ENCODE measurements at regions not wholly inside any gene's neighbourhood (a gene's known extent, or its start where the extent isn't known, plus 50 kb on each side); places are given as distances from the start of the nearest gene placed in this dataset.

GRCh38 chr4:187332141-187332540, 608.5 kb upstream of the FAT1 start:
- Histone ChIP-seq H3K79me2 (ENCODE audit: insufficient read depth, low read length) (no peaks in the 10 kb centered on the region), H4K20me1 (ENCODE audit: insufficient read depth, low read length) (no peaks in the 10 kb centered on the region), H3K27me3 (ENCODE audit: insufficient read depth, low read length) (no peaks in the 10 kb centered on the region), H3K9me3 (ENCODE audit: low read depth, low read length) (no peaks in the 10 kb centered on the region), H2AFZ (ENCODE audit: low read length) (no peak overlapping the region), H3K36me3 (ENCODE audit: insufficient read depth, low read length) (no peaks in the 10 kb centered on the region), H3K4me1 (ENCODE audit: insufficient read depth, low read length) (no peaks in the 10 kb centered on the region), H3K27ac (ENCODE audit: low read depth, low read length) (no peak overlapping the region), H3K4me2 (ENCODE audit: insufficient read depth, low read length) (no peak overlapping the region), H3K4me3 (ENCODE audit: insufficient read depth, low read length) (no peak overlapping the region)
- no peak for DNase-seq (ENCODE audit: insufficient read length, low spot score, missing footprints)
- no peak for TF ChIP-seq CTCF (IDR thresholded peaks at IDR 0.05; ENCODE audit: extremely low read depth, low read depth, low read length)

GRCh38 chr4:187333151-187333550, 609.5 kb upstream of the FAT1 start:
- Histone ChIP-seq H3K79me2 (ENCODE audit: insufficient read depth, low read length) (no peaks in the 10 kb centered on the region), H3K36me3 (ENCODE audit: insufficient read depth, low read length) (no peaks in the 10 kb centered on the region), H3K4me3 (ENCODE audit: insufficient read depth, low read length) (no peak overlapping the region), H3K27me3 (ENCODE audit: insufficient read depth, low read length) (no peaks in the 10 kb centered on the region), H2AFZ (ENCODE audit: low read length) (no peak overlapping the region), H3K4me1 (ENCODE audit: insufficient read depth, low read length) (no peaks in the 10 kb centered on the region), H3K4me2 (ENCODE audit: insufficient read depth, low read length) (no peak overlapping the region), H4K20me1 (ENCODE audit: insufficient read depth, low read length) (no peaks in the 10 kb centered on the region), H3K27ac (ENCODE audit: low read depth, low read length) (no peak overlapping the region), H3K9me3 (ENCODE audit: low read depth, low read length) (no peaks in the 10 kb centered on the region)
- DNase-seq (ENCODE audit: insufficient read length, low spot score, missing footprints), result no peak
- TF ChIP-seq CTCF (IDR thresholded peaks at IDR 0.05; ENCODE audit: extremely low read depth, low read depth, low read length), result no peak

- TF ChIP-seq CTCF (IDR thresholded peaks at IDR 0.05; ENCODE audit: extremely low read depth, low read depth, low read length), result no peak
- Histone ChIP-seq H3K4me1 (ENCODE audit: insufficient read depth, low read length) (no peaks in the 10 kb centered on the region), H3K27me3 (ENCODE audit: insufficient read depth, low read length) (no peaks in the 10 kb centered on the region), H3K79me2 (ENCODE audit: insufficient read depth, low read length) (no peaks in the 10 kb centered on the region), H3K9me3 (ENCODE audit: low read depth, low read length) (no peaks in the 10 kb centered on the region), H3K36me3 (ENCODE audit: insufficient read depth, low read length) (no peaks in the 10 kb centered on the region), H2AFZ (ENCODE audit: low read length) (no peak overlapping the region), H4K20me1 (ENCODE audit: insufficient read depth, low read length) (no peaks in the 10 kb centered on the region), H3K27ac (ENCODE audit: low read depth, low read length) (no peak overlapping the region), H3K4me2 (ENCODE audit: insufficient read depth, low read length) (no peak overlapping the region), H3K4me3 (ENCODE audit: insufficient read depth, low read length) (no peak overlapping the region)
- no peak for DNase-seq (ENCODE audit: insufficient read length, low spot score, missing footprints)
These were observed 611.7 kb upstream of the FAT1 start for GRCh38 chr4:187335339-187335738.

GRCh38 chr4:187354740-187355139, 631.1 kb upstream of the FAT1 start:
- no peaks in the 10 kb centered on the region for H3K27me3 ChIP-seq (ENCODE audit: insufficient read depth, low read length)
- H3K36me3 ChIP-seq (ENCODE audit: insufficient read depth, low read length), result no peaks in the 10 kb centered on the region
- H3K9me3 ChIP-seq (ENCODE audit: low read depth, low read length), result no peaks in the 10 kb centered on the region
- TF ChIP-seq CTCF (IDR thresholded peaks at IDR 0.05; ENCODE audit: extremely low read depth, low read depth, low read length), result no peak
- H3K79me2 ChIP-seq (ENCODE audit: insufficient read depth, low read length), result no peaks in the 10 kb centered on the region
- H3K27ac ChIP-seq (ENCODE audit: low read depth, low read length), result no peak overlapping the region
- no peak overlapping the region for H3K4me2 ChIP-seq (ENCODE audit: insufficient read depth, low read length)
- no peak overlapping the region for H3K4me3 ChIP-seq (ENCODE audit: insufficient read depth, low read length)
- no peak overlapping the region for H2AFZ ChIP-seq (ENCODE audit: low read length)
- H4K20me1 ChIP-seq (ENCODE audit: insufficient read depth, low read length), result no peaks in the 10 kb centered on the region
- H3K4me1 ChIP-seq (ENCODE audit: insufficient read depth, low read length), result no peaks in the 10 kb centered on the region
- DNase-seq (ENCODE audit: insufficient read length, low spot score, missing footprints), result no peak
